ENCODE measurements at regions not wholly inside any gene's neighbourhood (a gene's known extent, or its start where the extent isn't known, plus 50 kb on each side); places are given as distances from the start of the nearest gene placed in this dataset.

- DNase-seq (ENCODE audit: low spot score in 2 of 2): no peak
- Histone ChIP-seq H3K4me3 (no peak overlapping the region), H3K4me1 (no peaks in the 10 kb centered on the region), H3K9me3 (no peaks in the 10 kb centered on the region), H3K36me3 (replicated peaks) (no peaks in the 10 kb centered on the region), H3K27me3 (ENCODE audit: low read depth) (0 out of 2 replicates have a peak, but pooled peaks cover 2% of the 10 kb centered on the region)
- in situ Hi-C loops (cut with MboI; ENCODE audit: low sequenced_read_pairs): no loop called here
Observed at GRCh38 chr9:27655441-27655840, 82.2 kb upstream of the C9orf72 start.

- Histone ChIP-seq H3K4me3 (no peak overlapping the region), H3K4me1 (no peaks in the 10 kb centered on the region), H3K36me3 (replicated peaks) (no peaks in the 10 kb centered on the region), H3K27me3 (ENCODE audit: low read depth) (peaks cover 7% of the 10 kb centered on the region; the same call in 1 of the 2 replicates), H3K9me3 (no peaks in the 10 kb centered on the region)
- in situ Hi-C loops (cut with MboI; ENCODE audit: low sequenced_read_pairs): no loop called here
- no peak for DNase-seq (ENCODE audit: low spot score in 2 of 2)
Observed at GRCh38 chr9:27659001-27659400, 85.7 kb upstream of the C9orf72 start.

DNA sequence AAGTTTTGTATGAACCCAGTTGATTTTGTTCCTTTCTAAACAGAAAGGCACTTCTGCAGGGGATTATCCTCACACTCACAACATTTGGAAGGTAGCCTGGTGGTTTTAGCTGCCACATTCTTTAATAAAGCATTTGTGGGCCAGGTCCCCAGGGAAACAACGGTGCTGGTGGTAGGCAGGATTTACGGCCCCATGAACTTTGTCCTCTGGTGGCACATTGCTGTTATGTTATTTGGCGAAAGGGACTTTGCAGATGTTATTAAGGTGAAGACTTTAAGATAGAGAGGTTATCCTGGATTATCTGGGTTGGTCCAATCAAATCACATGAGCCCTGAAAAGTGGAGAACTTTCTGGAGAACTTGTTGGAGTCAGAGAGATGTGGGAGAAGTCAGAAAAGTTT lies 86.3 kb upstream of the C9orf72 start:
- Histone ChIP-seq H3K27me3 (ENCODE audit: low read depth) (peaks cover 7% of the 10 kb centered on the region; the same call in 1 of the 2 replicates), H3K9me3 (no peaks in the 10 kb centered on the region), H3K4me3 (no peak overlapping the region), H3K4me1 (no peaks in the 10 kb centered on the region), H3K36me3 (replicated peaks) (no peaks in the 10 kb centered on the region)
- in situ Hi-C loops (cut with MboI; ENCODE audit: low sequenced_read_pairs): no loop called here
- DNase-seq (ENCODE audit: low spot score in 2 of 2): no peak

- Histone ChIP-seq H3K36me3 (replicated peaks) (no peaks in the 10 kb centered on the region), H3K9me3 (no peaks in the 10 kb centered on the region), H3K27me3 (ENCODE audit: low read depth) (peaks cover 7% of the 10 kb centered on the region; the same call in 1 of the 2 replicates), H3K4me3 (no peak overlapping the region), H3K4me1 (no peaks in the 10 kb centered on the region)
- in situ Hi-C loops (cut with MboI; ENCODE audit: low sequenced_read_pairs): no loop called here
- DNase-seq (ENCODE audit: low spot score in 2 of 2): no peak
Observed at GRCh38 chr9:27660148-27660547, 86.9 kb upstream of the C9orf72 start.

DNA sequence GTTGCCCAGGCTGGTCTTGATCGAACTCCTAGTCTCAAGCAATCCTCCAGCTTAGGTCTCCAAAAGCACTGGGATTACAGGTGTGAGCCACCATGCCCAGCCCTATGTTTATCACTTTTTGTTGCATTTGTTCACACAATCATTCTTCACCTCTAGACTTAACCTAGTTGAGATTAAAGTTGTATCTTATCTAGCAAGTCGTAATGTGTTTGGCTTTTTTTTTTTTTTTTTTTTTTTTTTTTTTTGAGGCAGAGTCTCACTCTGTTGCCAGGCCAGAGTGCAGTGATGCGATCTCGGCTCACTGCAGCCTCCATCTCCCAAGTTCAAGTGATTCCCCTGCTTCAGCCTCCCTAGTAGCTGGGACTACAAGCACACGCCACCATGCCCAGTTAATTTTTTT lies 90.2 kb upstream of the C9orf72 start:
- H3K9me3 ChIP-seq: no peaks in the 10 kb centered on the region
- H3K4me1 ChIP-seq: no peaks in the 10 kb centered on the region
- no peak overlapping the region for H3K4me3 ChIP-seq
- no peaks in the 10 kb centered on the region for H3K36me3 ChIP-seq (replicated peaks)
- in situ Hi-C loops (cut with MboI; ENCODE audit: low sequenced_read_pairs): no loop called here
- peaks cover 5% of the 10 kb centered on the region for H3K27me3 ChIP-seq (ENCODE audit: low read depth)
- no peak for DNase-seq (ENCODE audit: low spot score in 2 of 2)

- Histone ChIP-seq H3K4me1 (no peaks in the 10 kb centered on the region), H3K27me3 (ENCODE audit: low read depth) (peaks cover 5% of the 10 kb centered on the region), H3K4me3 (no peak overlapping the region), H3K9me3 (no peaks in the 10 kb centered on the region), H3K36me3 (replicated peaks) (no peaks in the 10 kb centered on the region)
- no peak for DNase-seq (ENCODE audit: low spot score in 2 of 2)
- in situ Hi-C loops (cut with MboI; ENCODE audit: low sequenced_read_pairs): no loop called here
Observed at GRCh38 chr9:27664121-27664779, 91.0 kb upstream of the C9orf72 start.

DNA sequence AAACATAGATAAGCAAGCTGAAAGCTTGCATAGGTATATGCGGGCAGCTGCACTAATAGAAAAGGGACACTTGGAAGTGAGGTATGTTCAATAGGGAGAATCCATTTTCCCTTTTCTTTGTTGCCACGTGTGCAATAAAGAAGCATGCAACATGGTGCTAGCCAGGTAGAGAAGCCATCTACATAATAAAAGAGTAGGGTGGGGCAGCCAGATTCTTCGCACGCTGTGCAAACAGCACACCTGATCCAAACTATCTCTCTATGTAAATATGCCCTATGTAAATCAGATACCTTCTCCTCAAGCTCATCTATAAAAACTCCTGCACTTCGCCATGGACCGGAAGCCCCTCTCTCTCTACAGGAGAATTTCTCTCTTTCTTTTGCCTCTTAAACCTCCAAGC lies 91.9 kb upstream of the C9orf72 start:
- in situ Hi-C loops (cut with MboI; ENCODE audit: low sequenced_read_pairs): no loop called here
- no peaks in the 10 kb centered on the region for H3K4me1 ChIP-seq
- no peak for DNase-seq (ENCODE audit: low spot score in 2 of 2)
- no peaks in the 10 kb centered on the region for H3K9me3 ChIP-seq
- peaks cover 5% of the 10 kb centered on the region for H3K27me3 ChIP-seq (ENCODE audit: low read depth)
- H3K4me3 ChIP-seq: no peak overlapping the region
- H3K36me3 ChIP-seq (replicated peaks): no peaks in the 10 kb centered on the region

DNA sequence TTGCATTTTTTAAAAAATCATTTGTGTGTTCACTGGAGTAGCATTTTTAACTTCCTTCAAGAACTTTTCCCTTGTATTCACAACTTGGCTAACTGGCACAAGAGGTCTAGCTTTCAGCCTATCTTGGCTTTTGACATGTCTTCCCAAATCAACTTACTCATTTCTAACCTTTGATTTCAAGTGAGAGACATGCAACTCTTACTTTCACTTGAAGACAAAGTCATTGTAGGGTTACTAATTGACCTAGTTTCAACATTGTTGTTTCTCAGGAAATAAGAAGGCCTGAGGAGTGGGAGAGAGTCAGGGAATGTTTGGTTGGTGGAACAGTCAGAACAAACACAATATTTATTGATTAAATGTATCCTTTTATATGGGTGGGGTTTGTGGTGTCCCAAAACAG lies 95.0 kb upstream of the C9orf72 start:
- DNase-seq (ENCODE audit: low spot score in 2 of 2): no peak
- Histone ChIP-seq H3K9me3 (no peaks in the 10 kb centered on the region), H3K4me3 (no peak overlapping the region), H3K27me3 (ENCODE audit: low read depth) (no peaks in the 10 kb centered on the region; the same call in 1 of the 2 replicates), H3K36me3 (replicated peaks) (no peaks in the 10 kb centered on the region), H3K4me1 (no peaks in the 10 kb centered on the region)
- in situ Hi-C loops (cut with MboI; ENCODE audit: low sequenced_read_pairs): no loop called here

GRCh38 chr9:27671636-27672035 lies 98.4 kb upstream of the C9orf72 start:
- in situ Hi-C loops (cut with MboI; ENCODE audit: low sequenced_read_pairs): no loop called here
- no peaks in the 10 kb centered on the region for H3K4me1 ChIP-seq
- no peak overlapping the region for H3K4me3 ChIP-seq
- DNase-seq (ENCODE audit: low spot score in 2 of 2): no peak
- H3K27me3 ChIP-seq (ENCODE audit: low read depth): no peaks in the 10 kb centered on the region
- H3K9me3 ChIP-seq: no peaks in the 10 kb centered on the region
- H3K36me3 ChIP-seq (replicated peaks): no peaks in the 10 kb centered on the region

DNA sequence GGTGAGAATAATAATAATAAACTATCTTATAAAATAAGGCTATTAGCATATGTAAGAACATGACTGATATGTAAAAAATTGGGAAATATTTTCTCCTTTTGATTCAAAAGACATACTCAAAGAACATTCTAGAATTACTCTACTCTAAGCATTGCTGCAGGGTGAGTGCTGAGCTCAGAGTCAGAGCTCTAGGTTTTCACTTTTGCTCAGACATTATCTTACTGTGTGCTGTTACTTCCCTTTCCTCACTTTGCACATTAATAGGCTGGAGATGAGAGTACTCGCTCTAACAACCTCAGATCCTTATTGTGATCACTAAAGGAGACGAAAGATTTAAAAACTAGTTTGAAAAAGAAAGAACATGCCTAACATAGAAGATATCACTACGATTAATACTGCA lies 99.4 kb upstream of the C9orf72 start:
- in situ Hi-C loops (cut with MboI; ENCODE audit: low sequenced_read_pairs): no loop called here
- no peak for DNase-seq (ENCODE audit: low spot score in 2 of 2)

GRCh38 chr9:27673641-27674040 lies 100.4 kb upstream of the C9orf72 start:
- Histone ChIP-seq H3K36me3 (replicated peaks) (no peaks in the 10 kb centered on the region), H3K9me3 (no peaks in the 10 kb centered on the region), H3K4me3 (no peak overlapping the region), H3K27me3 (ENCODE audit: low read depth) (no peaks in the 10 kb centered on the region), H3K4me1 (no peaks in the 10 kb centered on the region)
- in situ Hi-C loops (cut with MboI; ENCODE audit: low sequenced_read_pairs): no loop called here
- DNase-seq (ENCODE audit: low spot score in 2 of 2): no peak

More for the DNA sequence above, 99.4 kb upstream of the C9orf72 start:
- no peaks in the 10 kb centered on the region for H3K36me3 ChIP-seq (replicated peaks)
- H3K4me1 ChIP-seq: no peaks in the 10 kb centered on the region
- no peaks in the 10 kb centered on the region for H3K9me3 ChIP-seq
- H3K27me3 ChIP-seq (ENCODE audit: low read depth): no peaks in the 10 kb centered on the region
- H3K4me3 ChIP-seq: no peak overlapping the region

DNA sequence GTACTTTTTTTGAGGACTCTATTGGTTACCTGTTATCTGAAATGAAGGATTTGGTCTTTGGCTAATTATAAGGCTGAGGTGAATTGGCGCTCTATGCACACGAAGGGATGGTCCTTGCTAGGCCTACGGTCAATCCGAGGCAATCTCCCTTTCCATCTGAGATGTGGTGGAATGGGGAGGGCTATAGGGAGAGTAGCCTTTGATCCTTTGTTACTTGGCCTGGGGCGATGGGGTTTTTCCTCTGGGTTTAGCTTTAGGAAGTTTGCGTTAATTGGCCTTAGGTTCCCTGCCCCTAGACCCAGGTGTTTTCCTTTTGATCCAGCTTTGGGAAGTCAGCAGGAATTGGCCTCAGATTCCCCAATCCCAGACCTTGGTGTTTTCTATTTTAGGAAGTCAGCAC lies 102.1 kb upstream of the C9orf72 start:
- in situ Hi-C loops (cut with MboI; ENCODE audit: low sequenced_read_pairs): no loop called here
- Histone ChIP-seq H3K36me3 (replicated peaks) (no peaks in the 10 kb centered on the region), H3K4me1 (no peaks in the 10 kb centered on the region), H3K27me3 (ENCODE audit: low read depth) (no peaks in the 10 kb centered on the region), H3K9me3 (no peaks in the 10 kb centered on the region), H3K4me3 (no peak overlapping the region)
- no peak for DNase-seq (ENCODE audit: low spot score in 2 of 2)

DNA sequence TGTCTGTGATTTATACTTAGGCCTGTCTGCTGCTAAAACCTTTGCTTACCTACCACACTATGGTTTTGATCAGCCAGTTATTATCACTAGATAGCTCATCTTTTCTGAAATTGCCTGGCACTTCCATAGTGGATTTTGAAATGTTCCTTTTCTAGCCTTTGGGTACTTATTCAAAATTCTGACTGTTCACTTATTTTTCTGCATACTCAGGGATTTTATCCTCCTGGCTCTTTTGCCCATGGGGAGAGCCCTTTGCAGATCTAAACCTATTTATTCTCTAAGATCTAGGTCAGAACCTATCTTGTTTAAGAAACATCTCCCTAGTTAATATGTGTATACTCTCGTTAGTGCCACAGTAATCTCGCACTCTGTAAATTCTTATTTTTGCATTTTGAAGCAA lies 103.5 kb upstream of the C9orf72 start:
- Histone ChIP-seq H3K4me1 (no peaks in the 10 kb centered on the region), H3K4me3 (no peak overlapping the region), H3K27me3 (ENCODE audit: low read depth) (no peaks in the 10 kb centered on the region), H3K36me3 (replicated peaks) (no peaks in the 10 kb centered on the region), H3K9me3 (no peaks in the 10 kb centered on the region)
- in situ Hi-C loops (cut with MboI; ENCODE audit: low sequenced_read_pairs): no loop called here
- DNase-seq (ENCODE audit: low spot score in 2 of 2): no peak

DNA sequence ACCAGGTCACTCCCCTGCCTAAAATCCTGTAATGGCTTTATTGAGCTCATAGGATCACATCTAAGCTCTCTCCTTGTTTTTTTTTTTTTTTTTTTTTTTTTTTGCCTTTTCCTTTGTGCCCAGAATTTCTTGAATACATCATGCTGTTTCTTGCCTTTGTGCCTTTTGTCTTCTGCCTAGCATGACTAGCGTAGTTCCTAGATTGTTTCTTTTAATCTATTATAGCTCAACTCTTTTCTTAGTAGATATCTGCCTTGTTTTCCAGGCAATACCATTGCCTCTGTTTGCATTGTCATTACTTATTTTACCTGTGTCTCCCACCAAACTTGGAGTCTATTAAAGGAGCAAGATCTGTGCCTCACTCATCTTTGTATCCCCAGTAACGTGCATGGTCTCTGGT lies 106.1 kb upstream of the C9orf72 start:
- in situ Hi-C loops (cut with MboI; ENCODE audit: low sequenced_read_pairs): no loop called here
- H3K36me3 ChIP-seq (replicated peaks): no peaks in the 10 kb centered on the region
- DNase-seq (ENCODE audit: low spot score in 2 of 2): no peak

GRCh38 chr9:27683181-27683580 lies 109.9 kb upstream of the C9orf72 start:
- no peaks in the 10 kb centered on the region for H3K4me1 ChIP-seq
- H3K9me3 ChIP-seq: no peaks in the 10 kb centered on the region
- no peaks in the 10 kb centered on the region for H3K27me3 ChIP-seq (ENCODE audit: low read depth)
- in situ Hi-C loops (cut with MboI; ENCODE audit: low sequenced_read_pairs): no loop called here
- H3K36me3 ChIP-seq (replicated peaks): no peaks in the 10 kb centered on the region
- DNase-seq (ENCODE audit: low spot score in 2 of 2): no peak
- no peak overlapping the region for H3K4me3 ChIP-seq

More for the DNA sequence above, 106.1 kb upstream of the C9orf72 start:
- Histone ChIP-seq H3K9me3 (no peaks in the 10 kb centered on the region), H3K27me3 (ENCODE audit: low read depth) (no peaks in the 10 kb centered on the region), H3K4me3 (no peak overlapping the region), H3K4me1 (no peaks in the 10 kb centered on the region)

All from HAP-1 (cell line).